Esophagus squamous epithelium (tissue), 5 donors: ENCODE measurements at regions not wholly inside any gene's neighbourhood (a gene's known extent, or its start where the extent isn't known, plus 50 kb on each side); places are given as distances from the start of the nearest gene placed in this dataset.
A peak's percentile ranks its signal among the peaks of the same experiment; 100 is the strongest.

Experiments
- DNase-seq: peaks from one replicate; lab custom pipeline; 2025; lab: John Stamatoyannopoulos, UW
- H3K27ac ChIP-seq, 4 donors: fragments of 200-600 bp; sonication (generic); one replicate each; pipeline ENCODE4 v1.5.1; 2016 to 2019; ENCODE audit warnings: mild to moderate bottlenecking in 1 of 4
- H3K27me3 ChIP-seq, 4 donors: fragments of 200-600 bp; sonication (generic); 1 replicate in 3 of 4; 2 replicates in 1 of 4; pipeline versions ENCODE4 v1.5.1 to v1.6.0; 2017 to 2021; ENCODE audit warnings: antibody characterized with exemption in 1 of 4
- H3K36me3 ChIP-seq, 3 donors: fragments of 200-600 bp; sonication (generic); one replicate each; pipeline ENCODE4 v1.5.1; 2016 to 2019
- H3K4me1 ChIP-seq, 3 donors: fragments of 200-600 bp; sonication (generic); one replicate each; pipeline ENCODE4 v1.5.1; 2017 to 2019
- H3K4me3 ChIP-seq, 4 donors: fragments of 200-600 bp; sonication (generic); 1 replicate in 3 of 4; 2 replicates in 1 of 4; pipeline ENCODE4 v1.5.1; 2016 to 2019; ENCODE audit warnings: mild to moderate bottlenecking in 2 of 4, moderate library complexity in 1 of 4
- H3K9me3 ChIP-seq, 3 donors: fragments of 200-600 bp; sonication (generic); one replicate each; pipeline ENCODE4 v1.5.1; 2016 to 2019
- CTCF ChIP-seq, 6 experiments: fragments of 450-650 bp in 4 of 6; fragments of 200-600 bp in 2 of 6; sonication (generic) in 2 of 6; IDR thresholded peaks; one replicate each; pipeline ENCODE4 v1.5.1; 2016 to 2019; ENCODE audit warnings: antibody characterized with exemption in 6 of 6, mild to moderate bottlenecking in 4 of 6, moderate library complexity in 4 of 6
- POLR2A ChIP-seq, 4 donors: fragments of 450-650 bp; IDR thresholded peaks; one replicate each; pipeline ENCODE4 v1.6.1; 2017; ENCODE audit warnings: antibody characterized with exemption in 4 of 4, mild to moderate bottlenecking in 4 of 4, moderate library complexity in 3 of 4
- WGBS, 2 donors: methylation state at CpG; one replicate each; pipeline ENCODE4 v1.1.5; 2018; 5-methylcytosine and 5-hydroxymethylcytosine counted together
- intact Hi-C: fragments of 100-400 bp; cut with DNase I; formaldehyde crosslinking; loops from one replicate; pipeline ENCODE4 v1.15.0; 2022
- donor health status: DM: yes; HTN: yes; CAD: no.

DNA sequence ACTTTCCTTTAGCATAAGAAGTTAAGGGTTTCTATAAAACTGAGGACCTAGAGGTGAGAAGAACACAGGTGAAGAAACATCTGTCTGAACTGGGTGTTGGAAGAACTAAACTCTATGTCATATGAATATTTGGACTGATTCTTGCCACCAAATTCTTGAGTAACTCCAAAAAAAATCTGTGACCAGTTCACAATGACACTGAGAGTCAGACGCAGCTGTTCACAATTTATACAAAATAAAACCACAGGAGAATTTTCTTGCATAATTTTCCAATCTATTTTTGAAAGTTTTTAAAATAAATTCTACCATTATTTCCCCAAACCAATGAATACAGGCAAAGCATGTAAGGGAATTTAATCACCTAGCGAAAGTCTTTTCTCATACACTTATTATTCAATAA, 148.1 kb upstream of the TCF21 start:
- Histone ChIP-seq H3K9me3 (no peaks in the 10 kb centered on the region), H3K27ac (peak overlapping the region in 1 of 4 donors; percentile 29), H3K4me1 (peaks cover 0 to 5% (median 4%) of the 10 kb centered on the region in 3 donors), H3K27me3 (no peaks in the 10 kb centered on the region), H3K36me3 (no peaks in the 10 kb centered on the region), H3K4me3 (no peak overlapping the region)
- no peak for DNase-seq
- WGBS, 2 donors = 72 to 80% methylated on average over 2 of the region's 2 CpGs
- intact Hi-C loops = no loop called here
- TF ChIP-seq CTCF (IDR thresholded peaks at IDR 0.05) (no peak), POLR2A (IDR thresholded peaks at IDR 0.05) (no peak)

DNA sequence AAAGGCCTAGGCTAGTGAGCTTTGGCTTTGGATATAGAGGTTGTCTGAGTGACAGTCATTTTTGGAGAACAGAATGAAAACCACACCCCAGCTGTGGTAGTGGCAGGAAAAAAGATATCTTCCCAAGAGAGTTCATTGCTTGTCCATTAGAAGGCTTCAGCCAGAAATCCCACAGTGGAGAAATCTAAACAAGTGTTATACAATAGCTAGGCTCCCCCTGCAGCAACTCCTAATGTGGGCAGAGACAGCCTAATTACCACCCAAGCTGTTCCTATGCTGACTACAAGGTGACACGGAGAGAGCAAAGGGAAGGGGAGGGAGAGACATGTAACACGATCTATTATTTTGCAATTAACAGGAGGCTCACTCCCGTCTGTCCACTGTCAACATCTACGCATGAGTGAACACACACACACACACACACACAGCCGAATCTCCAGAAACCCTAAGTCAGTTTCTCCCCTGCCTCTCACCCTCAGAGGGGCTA, 147.5 kb upstream of the TCF21 start:
- H3K27ac ChIP-seq = peak overlapping the region in 2 of 4 donors; percentile 29 to 38
- no peak for DNase-seq
- no peak overlapping the region for H3K4me3 ChIP-seq
- WGBS, 2 donors = 19 to 32% methylated on average over 4 to 5 of the region's 5 CpGs
- no peak for TF ChIP-seq POLR2A (IDR thresholded peaks at IDR 0.05)
- no peak for TF ChIP-seq CTCF (IDR thresholded peaks at IDR 0.05)
- H3K4me1 ChIP-seq = peaks cover 0 to 5% (median 4%) of the 10 kb centered on the region in 3 donors
- H3K9me3 ChIP-seq = no peaks in the 10 kb centered on the region
- intact Hi-C loops = no loop called here
- H3K36me3 ChIP-seq = no peaks in the 10 kb centered on the region
- H3K27me3 ChIP-seq = no peaks in the 10 kb centered on the region

- Histone ChIP-seq H3K4me1 (peaks cover 0 to 5% (median 4%) of the 10 kb centered on the region in 3 donors), H3K36me3 (no peaks in the 10 kb centered on the region), H3K4me3 (no peak overlapping the region), H3K27me3 (no peaks in the 10 kb centered on the region), H3K9me3 (no peaks in the 10 kb centered on the region), H3K27ac (no peak overlapping the region)
- TF ChIP-seq CTCF (IDR thresholded peaks at IDR 0.05) (no peak), POLR2A (IDR thresholded peaks at IDR 0.05) (no peak)
- intact Hi-C loops = no loop called here
- DNase-seq = no peak
- WGBS, 2 donors = 60 to 63% methylated on average over 2 of the region's 2 CpGs
Measured at GRCh38 chr6:133743621-133744020, 145.3 kb upstream of the TCF21 start.

GRCh38 chr6:133746417-133746770, 142.5 kb upstream of the TCF21 start:
- intact Hi-C loops = no loop called here
- no peaks in the 10 kb centered on the region for H3K36me3 ChIP-seq
- H3K27ac ChIP-seq = no peak overlapping the region
- H3K4me1 ChIP-seq = peaks cover 0 to 3% (median under 1%) of the 10 kb centered on the region in 3 donors
- DNase-seq = no peak
- WGBS, 2 donors = 82% methylated on average over 3 of the region's 3 CpGs
- H3K4me3 ChIP-seq = no peak overlapping the region
- TF ChIP-seq POLR2A (IDR thresholded peaks at IDR 0.05) (no peak), CTCF (IDR thresholded peaks at IDR 0.05) (no peak)
- no peaks in the 10 kb centered on the region for H3K9me3 ChIP-seq
- no peaks in the 10 kb centered on the region for H3K27me3 ChIP-seq

DNA sequence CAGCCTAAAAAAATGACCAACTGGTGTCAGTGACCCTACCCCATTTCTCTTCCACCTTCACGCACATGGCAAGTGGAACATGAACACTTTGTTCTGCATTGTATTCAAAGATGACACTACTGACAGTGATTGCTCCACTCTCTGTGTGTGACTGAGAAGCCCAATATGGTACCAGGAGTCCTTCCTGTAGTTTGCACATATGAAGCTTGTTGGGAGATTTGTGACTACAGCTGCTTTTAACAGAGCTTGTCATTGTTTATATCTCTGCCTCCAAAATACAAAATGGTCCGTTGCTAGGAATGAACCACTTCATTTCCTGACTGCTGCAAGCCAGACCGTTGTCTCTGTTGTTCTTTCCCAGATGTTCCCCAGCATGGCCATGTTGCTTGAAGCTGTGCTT, 140.3 kb upstream of the TCF21 start:
- no peaks in the 10 kb centered on the region for H3K27me3 ChIP-seq
- no peaks in the 10 kb centered on the region for H3K9me3 ChIP-seq
- DNase-seq = no peak
- H3K36me3 ChIP-seq = no peaks in the 10 kb centered on the region
- intact Hi-C loops = no loop called here
- H3K4me3 ChIP-seq = no peak overlapping the region
- 26 to 41% methylated on average over 3 of the region's 3 CpGs for WGBS, 2 donors
- no peak for TF ChIP-seq CTCF (IDR thresholded peaks at IDR 0.05)
- TF ChIP-seq POLR2A (IDR thresholded peaks at IDR 0.05) = no peak
- no peaks in the 10 kb centered on the region for H3K4me1 ChIP-seq
- peak overlapping the region in 3 of 4 donors; percentile 11 to 72 (median 31) for H3K27ac ChIP-seq
